ENCODE measurements at regions not wholly inside any gene's neighbourhood (a gene's known extent, or its start where the extent isn't known, plus 50 kb on each side); places are given as distances from the start of the nearest gene placed in this dataset.

GRCh38 chr3:194830401-194830800 is 144.7 kb downstream of the FAM43A start:
- H3K4me3 ChIP-seq (ENCODE audit: low read depth, low read length), result no peak overlapping the region
- no peak for DNase-seq (ENCODE audit: low read depth)
- TF ChIP-seq, protein P1, sequence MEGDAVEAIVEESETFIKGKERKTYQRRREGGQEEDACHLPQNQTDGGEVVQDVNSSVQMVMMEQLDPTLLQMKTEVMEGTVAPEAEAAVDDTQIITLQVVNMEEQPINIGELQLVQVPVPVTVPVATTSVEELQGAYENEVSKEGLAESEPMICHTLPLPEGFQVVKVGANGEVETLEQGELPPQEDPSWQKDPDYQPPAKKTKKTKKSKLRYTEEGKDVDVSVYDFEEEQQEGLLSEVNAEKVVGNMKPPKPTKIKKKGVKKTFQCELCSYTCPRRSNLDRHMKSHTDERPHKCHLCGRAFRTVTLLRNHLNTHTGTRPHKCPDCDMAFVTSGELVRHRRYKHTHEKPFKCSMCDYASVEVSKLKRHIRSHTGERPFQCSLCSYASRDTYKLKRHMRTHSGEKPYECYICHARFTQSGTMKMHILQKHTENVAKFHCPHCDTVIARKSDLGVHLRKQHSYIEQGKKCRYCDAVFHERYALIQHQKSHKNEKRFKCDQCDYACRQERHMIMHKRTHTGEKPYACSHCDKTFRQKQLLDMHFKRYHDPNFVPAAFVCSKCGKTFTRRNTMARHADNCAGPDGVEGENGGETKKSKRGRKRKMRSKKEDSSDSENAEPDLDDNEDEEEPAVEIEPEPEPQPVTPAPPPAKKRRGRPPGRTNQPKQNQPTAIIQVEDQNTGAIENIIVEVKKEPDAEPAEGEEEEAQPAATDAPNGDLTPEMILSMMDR (IDR thresholded peaks at IDR 0.05; ENCODE audit: insufficient read depth, low read length), result no peak

- TF ChIP-seq, protein P1 (IDR thresholded peaks at IDR 0.05; ENCODE audit: insufficient read depth, low read length), result no peak
- no peak overlapping the region for H3K4me3 ChIP-seq (ENCODE audit: low read depth, low read length)
- no peak for DNase-seq (ENCODE audit: low read depth)
Observed at GRCh38 chr3:194830978-194831377, 145.3 kb downstream of the FAM43A start.

- TF ChIP-seq, protein P1 (IDR thresholded peaks at IDR 0.05; ENCODE audit: insufficient read depth, low read length), result no peak
- no peak overlapping the region for H3K4me3 ChIP-seq (ENCODE audit: low read depth, low read length)
- no peak for DNase-seq (ENCODE audit: low read depth)
Observed at GRCh38 chr3:194832346-194833104, 146.8 kb downstream of the FAM43A start.

- TF ChIP-seq, protein P1 (IDR thresholded peaks at IDR 0.05; ENCODE audit: insufficient read depth, low read length), result no peak
- no peak overlapping the region for H3K4me3 ChIP-seq (ENCODE audit: low read depth, low read length)
- DNase-seq (ENCODE audit: low read depth), result no peak
Observed at GRCh38 chr3:194833114-194833910, 147.6 kb downstream of the FAM43A start.

- H3K4me3 ChIP-seq (ENCODE audit: low read depth, low read length), result no peak overlapping the region
- TF ChIP-seq, protein P1 (IDR thresholded peaks at IDR 0.05; ENCODE audit: insufficient read depth, low read length), result no peak
- DNase-seq (ENCODE audit: low read depth), result no peak
Observed at GRCh38 chr3:194836661-194837060, 151.0 kb downstream of the FAM43A start.

DNA sequence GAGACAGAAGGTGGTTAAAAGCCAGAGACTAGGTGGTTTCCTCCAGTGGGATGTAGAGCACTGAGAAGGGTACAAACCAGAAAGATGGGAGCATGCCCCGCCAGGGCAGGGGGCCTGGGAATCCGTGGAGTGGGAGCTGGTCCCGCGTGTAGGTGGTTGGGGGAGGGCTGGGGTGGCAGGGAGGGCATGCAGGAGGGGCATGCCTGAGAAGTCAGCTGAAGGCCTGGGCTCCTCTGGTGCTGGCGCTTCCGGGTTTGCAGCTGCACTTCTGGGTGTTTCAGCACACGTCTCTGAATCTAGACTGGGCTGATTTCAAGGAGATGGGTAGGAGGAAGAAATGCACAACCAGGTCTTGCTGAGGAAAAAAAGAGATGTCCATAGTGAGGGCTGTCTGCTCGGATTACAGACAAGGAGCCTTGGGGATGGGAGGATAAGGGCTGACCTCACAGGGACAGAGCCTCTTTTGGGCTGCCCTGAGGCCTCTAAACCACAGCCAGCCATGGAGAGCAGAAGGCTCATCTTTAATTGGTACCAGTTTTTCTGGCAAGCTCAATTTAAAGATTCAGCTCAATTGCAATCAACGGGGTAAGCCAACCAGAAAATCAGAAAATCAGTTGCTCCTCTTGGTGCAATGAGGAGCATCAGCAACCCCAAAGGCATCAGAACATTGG is 151.9 kb downstream of the FAM43A start:
- TF ChIP-seq, protein P1 (IDR thresholded peaks at IDR 0.05; ENCODE audit: insufficient read depth, low read length), result no peak
- no peak for DNase-seq (ENCODE audit: low read depth)
- H3K4me3 ChIP-seq (ENCODE audit: low read depth, low read length), result no peak overlapping the region
